Coronary artery (tissue), 2 donors: ENCODE measurements at regions not wholly inside any gene's neighbourhood (a gene's known extent, or its start where the extent isn't known, plus 50 kb on each side); places are given as distances from the start of the nearest gene placed in this dataset.

ENCODE experiments used
- DNase-seq: peaks from one replicate; pipeline ENCODE4 v3.0.0-alpha.2; 2017; ENCODE audit warnings: low spot score
- H3K27ac ChIP-seq, 2 donors: fragments of 200-600 bp; sonication (generic); one replicate each; pipeline ENCODE4 v1.5.1; 2016 to 2019
- H3K4me3 ChIP-seq: fragments of 200-600 bp; sonication (generic); 2 replicates; pipeline ENCODE4 v1.5.1; 2016; ENCODE audit warnings: mild to moderate bottlenecking, moderate library complexity
- TF ChIP-seq, protein P1 (sequence below): fragments of 200-600 bp; sonication (generic); IDR thresholded peaks from one replicate; pipeline ENCODE4 v1.5.1; 2019; ENCODE audit warnings: antibody characterized with exemption

DNA sequence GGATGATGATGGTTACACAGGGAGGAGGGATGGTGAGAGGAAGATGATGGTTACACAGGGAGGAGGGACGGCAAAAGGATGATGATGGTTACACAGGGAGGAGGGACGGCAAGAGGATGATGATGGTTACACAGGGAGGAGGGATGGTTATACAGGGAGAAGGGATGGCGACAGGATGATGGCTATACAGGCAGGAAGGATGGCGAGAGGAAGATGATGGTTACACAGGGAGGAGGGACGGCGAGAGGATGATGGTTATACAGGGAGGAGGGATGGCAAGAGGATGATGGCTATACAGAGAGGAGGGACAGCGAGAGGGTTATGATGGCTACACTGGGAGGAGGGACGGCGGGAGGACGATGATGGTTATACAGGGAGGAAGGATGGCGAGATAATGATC is 64.1 kb upstream of the FCN1 start:
- TF ChIP-seq, protein P1, sequence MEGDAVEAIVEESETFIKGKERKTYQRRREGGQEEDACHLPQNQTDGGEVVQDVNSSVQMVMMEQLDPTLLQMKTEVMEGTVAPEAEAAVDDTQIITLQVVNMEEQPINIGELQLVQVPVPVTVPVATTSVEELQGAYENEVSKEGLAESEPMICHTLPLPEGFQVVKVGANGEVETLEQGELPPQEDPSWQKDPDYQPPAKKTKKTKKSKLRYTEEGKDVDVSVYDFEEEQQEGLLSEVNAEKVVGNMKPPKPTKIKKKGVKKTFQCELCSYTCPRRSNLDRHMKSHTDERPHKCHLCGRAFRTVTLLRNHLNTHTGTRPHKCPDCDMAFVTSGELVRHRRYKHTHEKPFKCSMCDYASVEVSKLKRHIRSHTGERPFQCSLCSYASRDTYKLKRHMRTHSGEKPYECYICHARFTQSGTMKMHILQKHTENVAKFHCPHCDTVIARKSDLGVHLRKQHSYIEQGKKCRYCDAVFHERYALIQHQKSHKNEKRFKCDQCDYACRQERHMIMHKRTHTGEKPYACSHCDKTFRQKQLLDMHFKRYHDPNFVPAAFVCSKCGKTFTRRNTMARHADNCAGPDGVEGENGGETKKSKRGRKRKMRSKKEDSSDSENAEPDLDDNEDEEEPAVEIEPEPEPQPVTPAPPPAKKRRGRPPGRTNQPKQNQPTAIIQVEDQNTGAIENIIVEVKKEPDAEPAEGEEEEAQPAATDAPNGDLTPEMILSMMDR, result no peak

DNA sequence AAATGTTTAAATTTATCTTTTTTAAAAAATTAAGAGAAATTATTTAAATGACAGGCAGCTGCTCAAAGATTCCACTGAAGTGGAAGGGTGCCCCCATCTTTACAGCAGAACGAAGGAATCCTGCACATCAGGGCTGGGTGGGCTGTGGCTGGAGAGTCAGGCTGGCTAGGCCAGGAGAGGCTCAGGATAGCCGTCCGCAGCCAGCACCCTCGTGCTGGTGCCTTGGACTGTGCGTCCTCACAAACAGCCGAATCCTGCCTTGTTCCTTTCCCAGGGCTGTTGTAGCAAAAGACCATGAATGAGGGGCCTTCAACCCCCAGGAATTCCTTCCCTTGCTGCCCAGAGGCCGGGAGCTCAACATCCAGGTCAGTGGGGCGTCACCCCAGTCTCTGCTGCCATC is 64.6 kb upstream of the FCN1 start:
- Histone ChIP-seq H3K4me3 (no peak overlapping the region), H3K27ac (no peak overlapping the region)
- no peak for DNase-seq
- TF ChIP-seq, protein P1, result no peak

More for the DNA sequence above, 64.1 kb upstream of the FCN1 start:
- no peak overlapping the region for H3K4me3 ChIP-seq
- DNase-seq, result no peak
- no peak overlapping the region for H3K27ac ChIP-seq

DNA sequence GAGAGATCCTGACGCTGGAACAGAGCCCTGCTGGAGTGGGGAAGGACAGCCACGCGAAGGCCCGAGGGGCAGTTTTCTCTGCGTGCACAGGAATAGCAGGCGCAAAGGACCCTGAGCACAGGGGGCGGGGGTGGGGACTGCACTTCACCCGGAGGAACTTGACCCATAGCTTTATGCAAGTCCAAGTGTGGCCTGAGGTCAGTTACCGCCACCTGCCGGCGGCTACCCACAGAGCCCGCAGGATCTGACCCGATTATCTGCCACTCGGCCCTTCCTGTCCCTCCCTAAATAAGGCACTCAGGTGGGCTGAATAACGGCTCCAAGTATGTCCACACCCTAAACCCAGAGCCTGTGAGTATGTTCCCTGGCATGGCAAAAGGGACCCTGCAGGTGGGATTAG is 65.4 kb upstream of the FCN1 start:
- no peak overlapping the region for H3K4me3 ChIP-seq
- no peak overlapping the region for H3K27ac ChIP-seq
- no peak for DNase-seq
- TF ChIP-seq, protein P1, result no peak

DNA sequence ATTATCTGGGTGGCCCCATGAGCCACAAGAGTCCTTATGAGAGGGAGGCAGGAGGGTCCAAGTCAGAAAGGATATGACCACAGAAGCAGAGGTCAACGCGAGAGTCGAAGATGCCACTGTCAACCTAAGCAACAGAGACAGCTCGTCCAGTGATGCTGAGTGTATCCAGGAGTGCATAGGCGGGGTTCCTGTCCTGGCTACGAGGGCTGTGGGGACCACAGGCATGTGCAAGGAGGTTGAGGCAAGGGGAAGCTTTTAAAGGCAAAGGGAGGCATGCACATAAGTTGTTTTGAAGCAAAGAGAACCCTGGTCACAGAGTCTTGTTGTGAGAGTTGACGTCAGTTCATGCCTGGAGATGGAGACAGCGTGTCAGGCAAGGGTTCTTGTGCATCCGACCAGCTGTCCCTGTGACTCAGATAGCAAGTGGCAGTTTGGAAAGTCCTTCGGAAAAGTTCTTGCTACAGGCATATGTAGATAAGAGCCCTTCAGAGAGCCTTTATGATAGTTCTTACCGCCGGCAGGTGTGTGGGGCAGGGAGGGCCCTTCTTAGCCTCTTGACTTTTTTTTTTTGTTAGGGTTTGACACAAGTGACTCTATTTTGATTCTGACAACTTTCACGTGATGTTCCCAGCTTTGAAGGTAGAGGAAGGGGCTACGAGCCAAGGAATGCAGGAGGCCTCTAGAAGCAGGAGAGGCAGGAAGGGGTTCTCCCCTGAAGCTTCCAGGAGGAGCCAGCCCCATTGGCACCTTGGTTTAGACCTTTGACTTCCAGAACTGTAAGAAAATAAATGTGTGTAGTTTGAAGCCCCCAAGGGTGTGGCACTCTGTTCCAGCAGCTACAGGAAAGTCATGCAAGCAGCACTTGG is 66.0 kb upstream of the FCN1 start:
- Histone ChIP-seq H3K4me3 (no peak overlapping the region), H3K27ac (no peak overlapping the region)
- DNase-seq, result no peak
- TF ChIP-seq, protein P1, result no peak

DNA sequence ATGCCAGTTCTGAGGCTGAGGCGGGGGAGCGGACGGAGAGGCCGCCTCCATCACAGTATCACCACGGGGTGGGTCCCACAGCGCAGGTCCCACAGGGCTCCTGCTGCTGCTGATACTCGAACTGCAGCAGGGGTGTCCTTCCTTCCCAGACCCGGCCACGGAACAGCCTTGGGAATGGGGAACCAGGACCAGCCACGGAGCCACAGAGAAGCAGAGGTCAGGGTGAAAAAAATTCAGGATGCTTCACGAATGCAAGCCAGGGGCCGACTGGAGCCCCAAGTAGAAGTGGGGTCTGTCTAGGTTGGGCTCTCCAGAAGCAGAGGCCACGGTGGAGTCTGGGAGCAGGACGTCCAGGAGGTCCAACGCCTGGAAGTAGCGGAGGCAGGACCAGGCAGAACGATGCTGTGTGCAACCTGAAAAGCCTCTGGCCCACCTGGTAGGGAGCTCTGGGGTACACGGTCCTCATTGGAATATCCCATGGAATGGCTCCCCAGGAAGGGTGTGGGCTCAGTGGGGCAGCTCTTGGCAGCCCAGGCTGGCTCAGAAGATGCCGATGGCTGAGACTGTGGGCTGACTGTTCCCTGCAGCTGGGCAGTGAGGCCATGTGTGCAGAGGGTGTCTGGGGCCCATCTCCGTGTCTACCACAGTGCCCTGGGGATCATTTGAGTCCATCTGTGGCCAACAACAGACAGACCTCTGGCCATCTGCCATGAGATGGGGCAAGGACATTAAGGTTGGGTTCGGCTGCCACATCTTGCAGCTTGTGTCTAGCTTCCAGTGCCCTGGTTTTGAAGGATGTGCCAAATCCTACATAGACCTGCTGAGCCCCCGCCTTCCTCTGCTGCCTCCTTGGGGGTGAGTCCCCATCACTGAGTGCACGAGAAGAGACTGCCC is 66.9 kb upstream of the FCN1 start:
- TF ChIP-seq, protein P1, result no peak
- Histone ChIP-seq H3K27ac (no peak overlapping the region), H3K4me3 (no peak overlapping the region)
- DNase-seq, result no peak

DNA sequence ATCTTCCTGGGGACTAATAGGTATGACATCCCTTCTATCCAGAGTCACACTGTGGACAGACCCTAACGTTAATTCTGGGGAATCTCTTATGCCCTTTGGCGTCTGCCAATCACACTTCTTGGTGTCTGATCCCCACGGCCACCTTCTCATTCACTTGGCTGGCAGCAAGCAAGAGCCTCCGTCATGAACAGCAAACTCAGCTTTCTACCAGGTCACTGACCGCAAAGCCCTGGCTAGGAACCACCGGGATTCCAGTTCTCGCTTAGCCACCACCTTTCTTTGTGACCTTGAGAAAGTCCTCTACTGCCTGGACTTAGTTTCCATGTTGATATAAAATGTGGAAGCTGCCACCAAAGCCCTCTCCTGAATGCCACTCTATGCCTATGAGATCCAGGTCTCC is 67.7 kb upstream of the FCN1 start:
- Histone ChIP-seq H3K27ac (no peak overlapping the region), H3K4me3 (no peak overlapping the region)
- TF ChIP-seq, protein P1, result no peak
- DNase-seq, result no peak
